ENCODE measurements at regions not wholly inside any gene's neighbourhood (a gene's known extent, or its start where the extent isn't known, plus 50 kb on each side); places are given as distances from the start of the nearest gene placed in this dataset.

GRCh38 chr1:218494449-218494852 lies 149.3 kb downstream of the TGFB2 start:
- POLR2A ChIA-PET = no interaction called here
- WGBS (ENCODE audit: insufficient coverage) = 96% methylated on average over 2 of the region's 2 CpGs
- Histone ChIP-seq H3K4me1 (ENCODE audit: control extremely low read depth in 1 of 4, control insufficient read depth in 4 of 4, insufficient read depth in 4 of 4, low read length in 3 of 4) (peaks cover 2 to 11% (median 5%) of the 10 kb centered on the region in 4 experiments), H3K36me3 (ENCODE audit: control insufficient read depth in 4 of 4, insufficient read depth in 4 of 4, low read length in 3 of 4) (no peaks in the 10 kb centered on the region), H3K9me3 (ENCODE audit: control extremely low read depth in 1 of 5, control insufficient read depth in 4 of 5, insufficient read depth in 2 of 5, low read depth in 1 of 5, low read length in 4 of 5) (no peaks in the 10 kb centered on the region), H3K27me3 (replicated peaks in 2 of 5; ENCODE audit: control insufficient read depth in 4 of 5, insufficient read depth in 5 of 5, low read length in 4 of 5) (no peaks in the 10 kb centered on the region), H3K4me3 (ENCODE audit: control insufficient read depth in 1 of 7, extremely low read depth in 1 of 7, insufficient read depth in 4 of 7, low read depth in 2 of 7, low read length in 6 of 7) (no peak overlapping the region), H3K27ac (ENCODE audit: insufficient read depth in 1 of 2, low read depth in 1 of 2, low read length in 2 of 2, poor library complexity in 1 of 2, severe bottlenecking in 2 of 2) (no peak overlapping the region)
- no peak for DNase-seq
- CTCF ChIA-PET = no interaction called here

- ChIA-PET POLR2A (interaction anchor here (0.7 kb wide), 1 partner anchor 1927 kb away, joined by 3 read pairs; no protein-coding TSS in a partner anchor), CTCF (no interaction called here)
- no peak overlapping the region for H3K4me3 ChIP-seq (ENCODE audit: control insufficient read depth in 1 of 7, extremely low read depth in 1 of 7, insufficient read depth in 4 of 7, low read depth in 2 of 7, low read length in 6 of 7)
- H3K27ac ChIP-seq (ENCODE audit: insufficient read depth in 1 of 2, low read depth in 1 of 2, low read length in 2 of 2, poor library complexity in 1 of 2, severe bottlenecking in 2 of 2) = no peak overlapping the region
- DNase-seq = no peak
- peaks cover 2 to 13% (median 7%) of the 10 kb centered on the region in 4 experiments for H3K4me1 ChIP-seq (ENCODE audit: control extremely low read depth in 1 of 4, control insufficient read depth in 4 of 4, insufficient read depth in 4 of 4, low read length in 3 of 4)
- H3K36me3 ChIP-seq (ENCODE audit: control insufficient read depth in 4 of 4, insufficient read depth in 4 of 4, low read length in 3 of 4) = no peaks in the 10 kb centered on the region
- H3K9me3 ChIP-seq (ENCODE audit: control extremely low read depth in 1 of 5, control insufficient read depth in 4 of 5, insufficient read depth in 2 of 5, low read depth in 1 of 5, low read length in 4 of 5) = no peaks in the 10 kb centered on the region
- 100% methylated on average over 1 of the region's 3 CpGs for WGBS (ENCODE audit: insufficient coverage)
- H3K27me3 ChIP-seq (replicated peaks in 2 of 5; ENCODE audit: control insufficient read depth in 4 of 5, insufficient read depth in 5 of 5, low read length in 4 of 5) = no peaks in the 10 kb centered on the region
Observed at GRCh38 chr1:218495931-218496330, 150.8 kb downstream of the TGFB2 start.

- 100% methylated on average over 1 of the region's 2 CpGs for WGBS (ENCODE audit: insufficient coverage)
- CTCF ChIA-PET = no interaction called here
- no peak for DNase-seq
- POLR2A ChIA-PET = interaction anchor here (0.7 kb wide), 1 partner anchor 1926 kb away, joined by 3 read pairs; no protein-coding TSS in a partner anchor
- Histone ChIP-seq H3K27ac (ENCODE audit: insufficient read depth in 1 of 2, low read depth in 1 of 2, low read length in 2 of 2, poor library complexity in 1 of 2, severe bottlenecking in 2 of 2) (no peak overlapping the region), H3K36me3 (ENCODE audit: control insufficient read depth in 4 of 4, insufficient read depth in 4 of 4, low read length in 3 of 4) (no peaks in the 10 kb centered on the region), H3K4me3 (ENCODE audit: control insufficient read depth in 1 of 7, extremely low read depth in 1 of 7, insufficient read depth in 4 of 7, low read depth in 2 of 7, low read length in 6 of 7) (no peak overlapping the region), H3K9me3 (ENCODE audit: control extremely low read depth in 1 of 5, control insufficient read depth in 4 of 5, insufficient read depth in 2 of 5, low read depth in 1 of 5, low read length in 4 of 5) (no peaks in the 10 kb centered on the region), H3K27me3 (replicated peaks in 2 of 5; ENCODE audit: control insufficient read depth in 4 of 5, insufficient read depth in 5 of 5, low read length in 4 of 5) (no peaks in the 10 kb centered on the region), H3K4me1 (ENCODE audit: control extremely low read depth in 1 of 4, control insufficient read depth in 4 of 4, insufficient read depth in 4 of 4, low read length in 3 of 4) (peaks cover 2 to 13% (median 7%) of the 10 kb centered on the region in 4 experiments)
Observed at GRCh38 chr1:218496561-218496960, 151.4 kb downstream of the TGFB2 start.

GRCh38 chr1:218498056-218498938 lies 153.2 kb downstream of the TGFB2 start:
- Histone ChIP-seq H3K27me3 (replicated peaks in 2 of 5; ENCODE audit: control insufficient read depth in 4 of 5, insufficient read depth in 5 of 5, low read length in 4 of 5) (no peaks in the 10 kb centered on the region), H3K4me1 (ENCODE audit: control extremely low read depth in 1 of 4, control insufficient read depth in 4 of 4, insufficient read depth in 4 of 4, low read length in 3 of 4) (peaks cover 2 to 13% (median 7%) of the 10 kb centered on the region in 4 experiments), H3K27ac (ENCODE audit: insufficient read depth in 1 of 2, low read depth in 1 of 2, low read length in 2 of 2, poor library complexity in 1 of 2, severe bottlenecking in 2 of 2) (peak overlapping the region; percentile 1 to 3), H3K9me3 (ENCODE audit: control extremely low read depth in 1 of 5, control insufficient read depth in 4 of 5, insufficient read depth in 2 of 5, low read depth in 1 of 5, low read length in 4 of 5) (no peaks in the 10 kb centered on the region), H3K4me3 (ENCODE audit: control insufficient read depth in 1 of 7, extremely low read depth in 1 of 7, insufficient read depth in 4 of 7, low read depth in 2 of 7, low read length in 6 of 7) (peak overlapping the region in 6 of 7 experiments; percentile 7 to 68 (median 48)), H3K36me3 (ENCODE audit: control insufficient read depth in 4 of 4, insufficient read depth in 4 of 4, low read length in 3 of 4) (no peaks in the 10 kb centered on the region)
- CTCF ChIA-PET = no interaction called here
- DNase-seq = no peak
- POLR2A ChIA-PET = no interaction called here
- WGBS (ENCODE audit: insufficient coverage) = 92% methylated on average over 4 of the region's 8 CpGs

DNA sequence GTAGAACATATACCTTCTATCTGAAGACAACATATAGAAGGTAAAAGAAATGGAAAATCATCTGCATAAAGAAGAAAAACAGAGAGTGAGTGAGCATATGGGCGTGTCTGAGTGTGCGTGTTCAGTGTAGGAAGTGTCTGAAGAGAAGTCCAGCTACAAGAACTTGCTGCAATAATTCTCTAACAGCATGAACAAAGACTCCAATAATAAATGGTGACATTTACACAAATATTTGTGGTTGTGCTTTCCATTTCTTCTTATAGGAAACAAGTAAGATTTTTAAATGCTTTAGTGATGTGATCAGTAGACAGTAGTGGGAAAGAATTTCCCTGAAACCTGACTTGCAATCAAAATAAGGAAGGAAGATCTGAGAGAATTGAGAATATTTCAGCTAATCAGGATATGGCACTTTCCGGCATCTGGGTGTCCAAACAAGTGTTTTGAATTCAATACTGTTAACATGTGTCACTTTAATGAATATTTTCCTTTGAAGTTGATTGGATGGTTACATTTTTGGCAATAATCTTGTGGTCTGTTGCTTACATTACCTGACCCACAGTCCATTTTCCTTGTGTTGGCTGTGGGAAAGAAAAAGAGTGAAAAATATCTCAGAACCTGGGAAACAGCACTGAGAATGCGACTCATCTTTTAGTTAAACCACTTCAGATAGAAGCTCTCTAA lies 154.0 kb downstream of the TGFB2 start:
- WGBS (ENCODE audit: insufficient coverage) = 0% methylated on average over 1 of the region's 4 CpGs
- H3K9me3 ChIP-seq (ENCODE audit: control extremely low read depth in 1 of 5, control insufficient read depth in 4 of 5, insufficient read depth in 2 of 5, low read depth in 1 of 5, low read length in 4 of 5) = no peaks in the 10 kb centered on the region
- DNase-seq = peak in 2 of 3 donors; percentile 37 to 53
- ChIA-PET CTCF (no interaction called here), POLR2A (no interaction called here)
- no peaks in the 10 kb centered on the region for H3K27me3 ChIP-seq (replicated peaks in 2 of 5; ENCODE audit: control insufficient read depth in 4 of 5, insufficient read depth in 5 of 5, low read length in 4 of 5)
- no peaks in the 10 kb centered on the region for H3K36me3 ChIP-seq (ENCODE audit: control insufficient read depth in 4 of 4, insufficient read depth in 4 of 4, low read length in 3 of 4)
- peaks cover 2 to 13% (median 7%) of the 10 kb centered on the region in 4 experiments for H3K4me1 ChIP-seq (ENCODE audit: control extremely low read depth in 1 of 4, control insufficient read depth in 4 of 4, insufficient read depth in 4 of 4, low read length in 3 of 4)
- peak overlapping the region; percentile 1 to 3 for H3K27ac ChIP-seq (ENCODE audit: insufficient read depth in 1 of 2, low read depth in 1 of 2, low read length in 2 of 2, poor library complexity in 1 of 2, severe bottlenecking in 2 of 2)
- peak overlapping the region in 6 of 7 experiments; percentile 7 to 68 (median 48) for H3K4me3 ChIP-seq (ENCODE audit: control insufficient read depth in 1 of 7, extremely low read depth in 1 of 7, insufficient read depth in 4 of 7, low read depth in 2 of 7, low read length in 6 of 7)

DNA sequence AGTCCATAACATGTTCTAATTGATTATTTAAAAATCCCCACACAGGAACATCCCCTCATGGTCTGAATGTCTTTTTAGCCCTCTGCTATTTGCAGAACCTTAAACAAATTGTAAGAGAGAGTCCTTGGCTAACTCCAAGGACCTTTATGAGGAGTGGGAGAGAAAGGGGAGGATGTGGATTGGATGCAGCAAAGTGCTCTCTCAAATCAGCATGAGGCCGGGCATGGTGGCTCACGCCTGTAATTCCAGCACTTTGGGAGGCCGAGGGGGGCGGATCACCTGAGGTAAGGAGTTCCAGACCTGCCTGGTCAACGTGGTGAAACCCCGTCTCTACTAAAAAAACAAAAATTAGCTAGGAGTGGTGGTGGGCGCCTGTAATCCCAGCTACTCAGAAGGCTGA lies 154.8 kb downstream of the TGFB2 start:
- CTCF ChIA-PET = no interaction called here
- no peak overlapping the region for H3K27ac ChIP-seq (ENCODE audit: insufficient read depth in 1 of 2, low read depth in 1 of 2, low read length in 2 of 2, poor library complexity in 1 of 2, severe bottlenecking in 2 of 2)
- no peaks in the 10 kb centered on the region for H3K27me3 ChIP-seq (replicated peaks in 2 of 5; ENCODE audit: control insufficient read depth in 4 of 5, insufficient read depth in 5 of 5, low read length in 4 of 5)
- peaks cover 2 to 13% (median 7%) of the 10 kb centered on the region in 4 experiments for H3K4me1 ChIP-seq (ENCODE audit: control extremely low read depth in 1 of 4, control insufficient read depth in 4 of 4, insufficient read depth in 4 of 4, low read length in 3 of 4)
- H3K36me3 ChIP-seq (ENCODE audit: control insufficient read depth in 4 of 4, insufficient read depth in 4 of 4, low read length in 3 of 4) = no peaks in the 10 kb centered on the region
- no peak for DNase-seq
- H3K9me3 ChIP-seq (ENCODE audit: control extremely low read depth in 1 of 5, control insufficient read depth in 4 of 5, insufficient read depth in 2 of 5, low read depth in 1 of 5, low read length in 4 of 5) = no peaks in the 10 kb centered on the region
- WGBS (ENCODE audit: insufficient coverage) = 89% methylated on average over 1 of the region's 7 CpGs
- no peak overlapping the region for H3K4me3 ChIP-seq (ENCODE audit: control insufficient read depth in 1 of 7, extremely low read depth in 1 of 7, insufficient read depth in 4 of 7, low read depth in 2 of 7, low read length in 6 of 7)
- POLR2A ChIA-PET = no interaction called here

DNA sequence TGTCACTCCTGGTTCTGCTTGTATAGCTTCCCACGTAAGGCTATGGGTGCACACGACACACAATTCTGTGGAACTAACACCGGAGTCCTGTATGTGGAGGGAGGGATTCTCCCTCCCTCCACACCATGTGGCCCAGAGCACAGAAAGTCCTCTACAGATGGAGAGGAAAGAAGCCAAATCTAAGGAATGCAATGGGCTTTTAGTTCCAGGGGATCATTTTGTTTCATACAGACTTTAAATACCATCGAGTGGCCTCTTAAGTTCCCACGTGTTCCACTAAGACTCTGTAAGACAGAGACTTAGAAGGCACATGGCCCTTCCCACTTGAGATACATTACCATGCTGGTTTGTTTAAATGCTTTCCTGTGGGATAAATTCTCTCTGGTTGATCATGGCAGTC lies 156.0 kb downstream of the TGFB2 start:
- Histone ChIP-seq H3K27ac (ENCODE audit: insufficient read depth in 1 of 2, low read depth in 1 of 2, low read length in 2 of 2, poor library complexity in 1 of 2, severe bottlenecking in 2 of 2) (no peak overlapping the region), H3K4me3 (ENCODE audit: control insufficient read depth in 1 of 7, extremely low read depth in 1 of 7, insufficient read depth in 4 of 7, low read depth in 2 of 7, low read length in 6 of 7) (no peak overlapping the region), H3K27me3 (replicated peaks in 2 of 5; ENCODE audit: control insufficient read depth in 4 of 5, insufficient read depth in 5 of 5, low read length in 4 of 5) (no peaks in the 10 kb centered on the region), H3K36me3 (ENCODE audit: control insufficient read depth in 4 of 4, insufficient read depth in 4 of 4, low read length in 3 of 4) (no peaks in the 10 kb centered on the region), H3K4me1 (ENCODE audit: control extremely low read depth in 1 of 4, control insufficient read depth in 4 of 4, insufficient read depth in 4 of 4, low read length in 3 of 4) (peaks cover 2 to 13% (median 7%) of the 10 kb centered on the region in 4 experiments), H3K9me3 (ENCODE audit: control extremely low read depth in 1 of 5, control insufficient read depth in 4 of 5, insufficient read depth in 2 of 5, low read depth in 1 of 5, low read length in 4 of 5) (no peaks in the 10 kb centered on the region)
- CTCF ChIA-PET = interaction anchor here (1.0 kb wide), 1 partner anchor 17 kb away, joined by 3 read pairs; no protein-coding TSS in a partner anchor
- 100% methylated on average over 1 of the region's 5 CpGs for WGBS (ENCODE audit: insufficient coverage)
- DNase-seq = no peak
- POLR2A ChIA-PET = no interaction called here
